NCI-H2227 treated with DMSO at 0.1 percent for 48 hours (cell line): ENCODE measurements at regions not wholly inside any gene's neighbourhood (a gene's known extent, or its start where the extent isn't known, plus 50 kb on each side); places are given as distances from the start of the nearest gene placed in this dataset.

Source experiments
- DNase-seq: peaks from one replicate; lab custom pipeline; 2025; lab: John Stamatoyannopoulos, UW

GRCh38 chr2:111712361-111712760 is 171.6 kb downstream of the ANAPC1 start:
- no peak for DNase-seq

DNA sequence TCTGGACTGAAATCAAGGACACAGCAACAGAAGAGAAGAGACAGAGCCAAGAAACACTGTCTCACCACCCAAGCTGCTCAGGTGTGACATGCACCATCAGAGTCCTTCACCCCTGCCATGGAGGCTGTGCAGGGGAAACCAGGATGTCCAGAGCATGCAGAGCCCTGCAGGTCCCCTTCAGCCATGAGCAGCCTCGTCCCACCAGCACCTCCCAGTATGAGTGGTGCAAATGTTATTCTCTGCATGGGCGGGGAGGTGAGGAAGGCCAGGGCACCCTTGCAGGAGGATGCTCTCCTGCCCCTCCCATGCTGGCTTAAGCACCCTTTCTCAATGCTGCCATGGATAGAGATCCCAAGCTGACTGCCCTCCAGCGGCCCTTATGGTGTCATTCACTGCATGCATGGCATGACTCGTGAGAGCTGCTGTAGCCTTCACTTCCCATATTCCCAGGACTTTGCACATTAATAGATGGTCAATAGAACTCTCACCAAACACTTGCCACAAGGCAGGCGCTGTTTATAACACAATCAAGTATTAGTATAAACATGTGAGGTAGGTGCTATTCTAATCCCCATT is 171.0 kb downstream of the ANAPC1 start:
- DNase-seq, result no peak

- no peak for DNase-seq
Measured at GRCh38 chr2:111715987-111716904, 167.7 kb downstream of the ANAPC1 start.

DNA sequence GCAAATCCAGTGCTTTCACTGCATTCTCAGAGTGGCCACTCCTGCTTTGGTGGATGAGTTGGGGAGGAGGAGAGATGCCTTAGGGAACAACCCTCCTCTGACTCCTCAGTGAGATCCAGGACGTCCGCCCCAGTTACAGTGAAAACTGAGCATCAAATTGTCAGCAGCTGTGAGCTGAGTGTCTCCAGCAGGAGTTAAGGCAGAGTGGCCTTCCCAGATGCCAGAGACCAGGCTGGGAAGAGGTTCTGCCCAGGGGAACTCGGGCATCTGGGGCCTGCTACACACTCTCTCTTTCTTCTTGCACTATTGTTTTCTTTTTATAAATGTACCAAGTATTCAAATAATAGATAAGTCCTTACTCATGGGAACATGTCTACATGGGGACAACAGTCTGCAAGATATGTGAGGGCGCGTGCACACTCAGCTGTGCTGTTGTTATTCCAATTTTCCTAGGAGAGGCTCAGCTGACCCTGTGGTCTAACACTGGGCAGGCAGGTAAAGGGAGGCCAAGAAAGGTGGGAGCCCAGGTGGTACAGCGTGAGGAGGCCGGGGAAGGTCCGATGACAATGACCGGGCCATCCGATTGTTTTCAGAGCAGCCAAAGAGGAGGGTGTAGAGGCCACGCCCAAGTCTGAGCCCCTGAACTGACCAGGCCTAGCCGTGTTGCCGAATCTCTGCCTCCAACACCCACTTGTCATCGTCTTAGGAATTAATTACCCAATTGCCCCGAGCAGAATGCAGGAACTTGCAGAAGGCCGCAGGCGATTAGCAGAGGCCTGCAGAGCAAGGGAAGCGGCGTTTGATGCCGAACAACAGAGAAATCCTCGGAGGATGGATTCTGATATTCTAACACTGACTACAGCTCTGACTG is 166.9 kb downstream of the ANAPC1 start:
- DNase-seq, result no peak
